GM12878 (cell line): ENCODE measurements at regions not wholly inside any gene's neighbourhood (a gene's known extent, or its start where the extent isn't known, plus 50 kb on each side); places are given as distances from the start of the nearest gene placed in this dataset.

ENCODE experiments used
- ATAC-seq: fragments of 200-7000 bp; cut with Tn5 transposase; 3 replicates; pipeline ENCODE4 v1.9.1; 2020; ENCODE audit warnings: mild to moderate bottlenecking, moderate library complexity
- BruUV-seq: library from RNA; stranded (reverse); fragments of 400-500 nt; replicated peaks from 2 replicates; lab custom pipeline; 2021; lab: Mats Ljungman, UMichigan
- CTCF ChIA-PET: fragments of 300-600 bp; sonication (Branson Sonifier 250); formaldehyde crosslinking; extraction: SDS; loops from one replicate; lab custom pipeline; 2021; ENCODE audit warnings: inconsistent platforms; lab: Yijun Ruan, JAX
- POLR2A ChIA-PET: fragments of 350-600 bp; formaldehyde crosslinking; extraction: SDS; loops from one replicate; lab custom pipeline; 2021; ENCODE audit warnings: inconsistent platforms; lab: Charles Lee
- RAD21 ChIA-PET: fragments of 300-600 bp; sonication (Branson Sonifier 250); formaldehyde crosslinking; loops from one replicate; lab custom pipeline; 2023; ENCODE audit warnings: antibody characterized with exemption; ENCODE audit not compliant: unreplicated experiment; lab: Charles Lee
- SMC1A ChIA-PET: fragments of 300-600 bp; sonication (Branson Sonifier 250); formaldehyde crosslinking; loops from one replicate; lab custom pipeline; 2023; ENCODE audit not compliant: unreplicated experiment, uncharacterized antibody; lab: Charles Lee
- DNase-seq: peaks from one replicate; pipeline ENCODE4 v3.0.0-alpha.2; 2011; ENCODE audit warnings: low read depth, low spot score
- FAIRE-seq: peaks from 3 replicates; lab custom pipeline; 2011; peaks lifted over from hg19 to GRCh38; lab: Jason Lieb, UNC
- H2AFZ ChIP-seq: 2 replicates; pipeline ENCODE4 v1.6.0; 2011; ENCODE audit warnings: low read depth, low read length, control low read depth; ENCODE audit not compliant: control insufficient read depth
- H3K27ac ChIP-seq: 2 replicates; pipeline ENCODE4 v1.5.1; 2011; ENCODE audit warnings: control low read depth; ENCODE audit not compliant: control insufficient read depth, insufficient read depth
- H3K27me3 ChIP-seq, 2 experiments: replicated peaks in 1 of 2; 2 replicates each; pipeline versions ENCODE4 v1.6.0 to v1.6.1; 2011; ENCODE audit warnings: low read length in 1 of 2; ENCODE audit not compliant: control insufficient read depth in 2 of 2, insufficient read depth in 2 of 2
- H3K36me3 ChIP-seq, 2 experiments: 2 replicates each; pipeline ENCODE4 v1.5.1; 2011; ENCODE audit warnings: low read length in 1 of 2; ENCODE audit not compliant: control insufficient read depth in 2 of 2, insufficient read depth in 2 of 2
- H3K4me1 ChIP-seq: 2 replicates; pipeline ENCODE4 v1.6.1; 2011; ENCODE audit warnings: mild to moderate bottlenecking, low read length, moderate library complexity, mixed read lengths; ENCODE audit not compliant: control insufficient read depth, insufficient read depth
- H3K4me2 ChIP-seq: 2 replicates; pipeline ENCODE4 v1.6.0; 2011; ENCODE audit warnings: control low read depth; ENCODE audit not compliant: control insufficient read depth, insufficient read depth
- H3K4me3 ChIP-seq: fragments of 200-600 bp; sonication (generic); 2 replicates; pipeline ENCODE4 v1.5.1; 2016
- H3K79me2 ChIP-seq: 2 replicates; pipeline ENCODE4 v1.6.0; 2011; ENCODE audit warnings: low read length; ENCODE audit not compliant: control insufficient read depth, insufficient read depth
- H3K9ac ChIP-seq: 2 replicates; pipeline ENCODE4 v1.8.0; 2011; ENCODE audit warnings: low read length, control low read depth, mixed read lengths; ENCODE audit not compliant: control insufficient read depth, insufficient read depth
- H3K9me3 ChIP-seq: replicated peaks from 3 replicates; pipeline ENCODE4 v1.5.1; 2011; ENCODE audit warnings: mild to moderate bottlenecking, low read length; ENCODE audit not compliant: control insufficient read depth, insufficient read depth
- H4K20me1 ChIP-seq: 2 replicates; pipeline ENCODE4 v1.6.0; 2011; ENCODE audit not compliant: control insufficient read depth, insufficient read depth
- ASH2L ChIP-seq: fragments of 300-600, 200-600 bp; sonication (generic); IDR thresholded peaks from 2 replicates; pipeline ENCODE4 v1.6.1; 2017; ENCODE audit warnings: low read depth, mild to moderate bottlenecking, borderline replicate concordance
- E4F1 ChIP-seq: fragments of 450-650 bp; IDR thresholded peaks from 2 replicates; pipeline ENCODE4 v1.6.1; 2018; ENCODE audit warnings: borderline replicate concordance, mild to moderate bottlenecking; ENCODE audit not compliant: partially characterized antibody
- MXI1 ChIP-seq: fragments of 150-350 bp; IDR thresholded peaks from 2 replicates; pipeline ENCODE4 v1.6.1; 2011; ENCODE audit warnings: low read depth, mild to moderate bottlenecking, inconsistent platforms, low read length, improper control_type of control experiment
- NKRF ChIP-seq: fragments of 450-650 bp; conservative IDR thresholded peaks from 2 replicates; pipeline ENCODE4 v1.6.1; 2017; ENCODE audit warnings: mild to moderate bottlenecking, moderate library complexity
- PAX8 ChIP-seq: fragments of 450-650 bp; IDR thresholded peaks from 2 replicates; pipeline ENCODE4 v1.6.1; 2017; ENCODE audit warnings: mild to moderate bottlenecking, moderate library complexity
- RFX5 ChIP-seq: IDR thresholded peaks from 2 replicates; pipeline ENCODE4 v1.6.1; 2011; ENCODE audit warnings: low read depth, low read length, improper control_type of control experiment
- SP1 ChIP-seq: IDR thresholded peaks from one replicate; pipeline ENCODE4 v1.6.1; 2011; ENCODE audit warnings: low read depth, low read length
- SRF ChIP-seq, 2 experiments: IDR thresholded peaks; 2 replicates each; pipeline ENCODE4 v1.6.1; 2011; ENCODE audit warnings: low read depth in 2 of 2, low read length in 2 of 2, mild to moderate bottlenecking in 1 of 2, moderate library complexity in 1 of 2
- TCF12 ChIP-seq: IDR thresholded peaks from 2 replicates; pipeline ENCODE4 v1.6.1; 2011; ENCODE audit warnings: low read depth, mild to moderate bottlenecking, low read length
- ZNF274 ChIP-seq: IDR thresholded peaks from one replicate; pipeline ENCODE4 v1.8.0; 2011; ENCODE audit not compliant: insufficient read length, insufficient read depth
- ZNF384 ChIP-seq: IDR thresholded peaks from 2 replicates; pipeline ENCODE4 v1.6.1; 2012; ENCODE audit warnings: low read depth, mild to moderate bottlenecking, low read length, improper control_type of control experiment, borderline replicate concordance
- ZNF687 ChIP-seq: fragments of 450-650 bp; IDR thresholded peaks from 2 replicates; pipeline ENCODE4 v1.6.1; 2017; ENCODE audit warnings: mild to moderate bottlenecking, moderate library complexity
- WGBS: methylation state at CpG from one replicate; pipeline ENCODE4 v1.1.6; 2016; ENCODE audit warnings: low lambda C conversion rate; ENCODE audit not compliant: insufficient replicate concordance, insufficient coverage; ENCODE audit errors: missing lambda C conversion rate; 5-methylcytosine and 5-hydroxymethylcytosine counted together
- in situ Hi-C: fragments of 300-500 bp; cut with MboI; formaldehyde crosslinking; loops from 9 replicates; pipeline ENCODE4 v1.14.3; 2018; ENCODE audit warnings: mixed read lengths
- intact Hi-C: fragments of 100-400 bp; cut with micrococcal nuclease; formaldehyde crosslinking; loops from one replicate; pipeline ENCODE4 v1.14.2; 2022; ENCODE audit not compliant: unreplicated experiment

GRCh38 chr9:82606492-82607382 lies 456.2 kb downstream of the RASEF start (continued):
- TF ChIP-seq ZNF687: no peak

GRCh38 chr9:82608487-82608886 lies 454.5 kb downstream of the RASEF start:
- BruUV-seq: no TSS peak
- intact Hi-C loops: no loop called here
- CTCF ChIA-PET: interaction anchor here (2.0 kb wide), 1 partner anchor 20 kb away, joined by 4 read pairs; no protein-coding TSS in a partner anchor

More at GRCh38 chr9:82608487-82608886, 454.5 kb downstream of the RASEF start:
- Histone ChIP-seq H4K20me1 (no peaks in the 10 kb centered on the region), H3K9ac (no peak overlapping the region), H3K27me3 (no peaks in the 10 kb centered on the region), H3K4me3 (no peak overlapping the region), H3K36me3 (no peaks in the 10 kb centered on the region), H3K9me3 (no peaks in the 10 kb centered on the region), H3K79me2 (no peaks in the 10 kb centered on the region), H2AFZ (no peak overlapping the region), H3K4me1 (no peaks in the 10 kb centered on the region), H3K27ac (no peak overlapping the region), H3K4me2 (no peak overlapping the region)
- POLR2A ChIA-PET: no interaction called here
- no peak for DNase-seq
- FAIRE-seq: no peak
- ATAC-seq: no peak
- TF ChIP-seq PAX8 (no peak), SRF (IDR thresholded peaks at IDR 0.05; ENCODE audit: low read depth in 2 of 2, low read length in 2 of 2) (no peak), NKRF (no peak), TCF12 (no peak), ZNF384 (no peak), MXI1 (no peak), RFX5 (no peak), SP1 (no peak), E4F1 (no peak), ZNF274 (no peak), ASH2L (no peak)
- in situ Hi-C loops: no loop called here
- RAD21 ChIA-PET: no interaction called here
- 26% methylated on average over 4 of the region's 4 CpGs for WGBS
- SMC1A ChIA-PET: interaction anchor here (0.9 kb wide), 1 partner anchor 303 kb away, joined by 3 read pairs; no protein-coding TSS in a partner anchor
